ENCODE measurements at regions not wholly inside any gene's neighbourhood (a gene's known extent, or its start where the extent isn't known, plus 50 kb on each side); places are given as distances from the start of the nearest gene placed in this dataset.

DNA sequence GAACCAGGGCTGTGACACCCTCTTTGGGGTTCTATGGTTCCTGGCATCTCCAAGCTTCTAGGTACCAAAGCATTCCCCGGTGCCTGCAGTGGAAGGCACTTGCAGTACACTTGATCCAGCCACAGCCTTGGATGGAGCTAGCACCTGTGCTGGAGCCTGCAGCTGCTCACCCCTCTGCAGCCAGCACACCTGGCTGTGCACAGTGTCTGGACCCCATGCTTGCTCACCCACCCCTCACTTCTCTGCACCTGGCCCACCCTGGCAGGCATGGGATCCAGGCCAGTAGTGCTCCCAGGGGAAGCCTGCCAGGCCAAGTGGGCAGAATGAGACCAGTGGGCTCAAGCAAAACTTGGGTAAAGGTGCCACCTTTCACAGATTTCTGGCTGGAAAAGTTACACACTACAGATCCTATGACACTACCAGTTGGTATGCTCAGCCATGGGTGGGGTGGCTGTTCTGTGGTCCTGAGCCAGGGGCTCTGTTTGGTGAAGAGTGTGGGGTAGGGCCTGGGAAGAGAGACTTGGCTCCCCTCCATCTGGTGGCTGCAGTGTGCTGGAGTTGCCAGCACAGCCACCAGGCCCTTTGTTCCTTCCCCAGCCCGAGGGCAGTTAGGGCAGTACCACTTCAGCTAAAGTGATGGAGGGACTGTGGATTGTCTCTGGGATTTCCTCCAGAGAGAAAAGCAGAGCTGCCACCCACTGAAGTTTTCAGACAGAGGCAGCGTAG is 157.8 kb upstream of the LRRC7 start:
- ATAC-seq, result no peak
- no peak for TF ChIP-seq ZNF70 (CRISPR knock-in tag; IDR thresholded peaks at IDR 0.05)
- TF ChIP-seq ZFP30 (CRISPR knock-in tag; IDR thresholded peaks at IDR 0.05), result no peak
- TF ChIP-seq TOX (CRISPR knock-in tag; IDR thresholded peaks at IDR 0.05; ENCODE audit: borderline replicate concordance), result no peak
- no peak for TF ChIP-seq ESRRG (CRISPR knock-in tag; IDR thresholded peaks at IDR 0.05)
- no peak for TF ChIP-seq ISL1 (CRISPR knock-in tag; IDR thresholded peaks at IDR 0.05)
- no peak for TF ChIP-seq PATZ1 (CRISPR knock-in tag; IDR thresholded peaks at IDR 0.05; ENCODE audit: borderline replicate concordance)
- no peak for TF ChIP-seq RARB (CRISPR knock-in tag; IDR thresholded peaks at IDR 0.05)
- no peak for TF ChIP-seq ZNF565 (CRISPR knock-in tag; conservative IDR thresholded peaks at IDR 0.05; ENCODE audit: low read depth)
- TF ChIP-seq CREB5 (CRISPR knock-in tag; IDR thresholded peaks at IDR 0.05; ENCODE audit: low read depth), result no peak
- no peak for TF ChIP-seq ZFP3 (CRISPR knock-in tag; IDR thresholded peaks at IDR 0.05)
- TF ChIP-seq CSDC2 (CRISPR knock-in tag; IDR thresholded peaks at IDR 0.05), result no peak
- no peak for TF ChIP-seq ARNTL (CRISPR knock-in tag; IDR thresholded peaks at IDR 0.05; ENCODE audit: borderline replicate concordance, low read depth)
- TF ChIP-seq POU6F1 (CRISPR knock-in tag; IDR thresholded peaks at IDR 0.05; ENCODE audit: borderline replicate concordance, low read depth), result no peak
- TF ChIP-seq ZNF8 (CRISPR knock-in tag; IDR thresholded peaks at IDR 0.05), result no peak
- no peak for TF ChIP-seq PPARA (CRISPR knock-in tag; IDR thresholded peaks at IDR 0.05; ENCODE audit: borderline replicate concordance)

DNA sequence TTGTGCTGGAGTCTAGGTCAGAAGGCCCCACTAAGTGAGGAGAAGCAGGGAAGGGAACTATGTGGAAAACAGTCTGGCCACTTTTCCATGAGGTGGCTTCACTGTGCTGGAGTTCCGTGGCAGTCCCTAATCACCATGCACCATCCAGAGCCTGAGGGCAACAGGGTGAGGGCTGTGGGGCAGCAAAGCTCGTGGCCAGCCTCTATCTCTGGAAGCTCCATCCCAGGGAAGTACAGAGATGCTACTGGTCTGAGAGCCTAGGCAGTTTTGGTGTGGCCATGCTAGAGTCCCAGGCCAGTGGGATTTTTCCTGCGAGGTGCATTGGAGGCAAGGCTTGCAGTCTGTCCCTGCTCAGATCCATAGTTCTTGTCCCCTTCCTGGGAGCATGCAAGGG is 157.3 kb upstream of the LRRC7 start:
- TF ChIP-seq ESRRG (CRISPR knock-in tag; IDR thresholded peaks at IDR 0.05) (no peak), TCF4 (CRISPR knock-in tag; IDR thresholded peaks at IDR 0.05; ENCODE audit: borderline replicate concordance) (no peak), SNAI2 (CRISPR knock-in tag; IDR thresholded peaks at IDR 0.05) (no peak), POU6F1 (CRISPR knock-in tag; IDR thresholded peaks at IDR 0.05; ENCODE audit: borderline replicate concordance, low read depth) (no peak), OSR1 (CRISPR knock-in tag; IDR thresholded peaks at IDR 0.05) (no peak), ZNF565 (CRISPR knock-in tag; conservative IDR thresholded peaks at IDR 0.05; ENCODE audit: low read depth) (no peak), TOX (CRISPR knock-in tag; IDR thresholded peaks at IDR 0.05; ENCODE audit: borderline replicate concordance) (no peak), PATZ1 (CRISPR knock-in tag; IDR thresholded peaks at IDR 0.05; ENCODE audit: borderline replicate concordance) (no peak), TSHZ2 (CRISPR knock-in tag; IDR thresholded peaks at IDR 0.05) (no peak), GLIS3 (CRISPR knock-in tag; IDR thresholded peaks at IDR 0.05) (no peak), ZNF70 (CRISPR knock-in tag; IDR thresholded peaks at IDR 0.05) (no peak), CSDC2 (CRISPR knock-in tag; IDR thresholded peaks at IDR 0.05) (no peak), ZFP30 (CRISPR knock-in tag; IDR thresholded peaks at IDR 0.05) (no peak), RARB (CRISPR knock-in tag; IDR thresholded peaks at IDR 0.05) (no peak), BACH2 (CRISPR knock-in tag; IDR thresholded peaks at IDR 0.05; ENCODE audit: borderline replicate concordance) (no peak), ARNTL (CRISPR knock-in tag; IDR thresholded peaks at IDR 0.05; ENCODE audit: borderline replicate concordance, low read depth) (no peak)
- no peak for ATAC-seq
